Stimulated activated CD4-positive, alpha-beta T cell treated with anti-CD3 and anti-CD28 coated beads, Interleukin-4, amount 100 ng/mL, for 48 hours (primary cell): ENCODE measurements at regions not wholly inside any gene's neighbourhood (a gene's known extent, or its start where the extent isn't known, plus 50 kb on each side); places are given as distances from the start of the nearest gene placed in this dataset.
"Not testable (repeated sequence)": the region's sequence is repeated elsewhere in the genome, so short reads cannot be mapped to it uniquely, and the experiment has no call there.

Experiments
- DNase-seq, 2 donors: peaks; one replicate each; pipeline ENCODE4 v3.0.0-alpha.2; 2020; ENCODE audit warnings: low read depth in 2 of 2

- DNase-seq = no peak
These were observed 61.9 kb upstream of the VASH1 start for GRCh38 chr14:76699209-76699938.

- DNase-seq = no peak
These were observed 61.2 kb upstream of the VASH1 start for GRCh38 chr14:76699939-76700590.

GRCh38 chr14:76701436-76701835 is 59.8 kb upstream of the VASH1 start:
- no peak for DNase-seq

GRCh38 chr14:76701981-76702380 is 59.3 kb upstream of the VASH1 start:
- DNase-seq = no peak

GRCh38 chr14:76705214-76705613 is 56.1 kb upstream of the VASH1 start:
- no peak for DNase-seq

GRCh38 chr14:76706207-76706606 is 55.1 kb upstream of the VASH1 start:
- DNase-seq = not testable (repeated sequence)

GRCh38 chr14:76706811-76707210 is 54.5 kb upstream of the VASH1 start:
- no peak for DNase-seq

GRCh38 chr14:76708028-76708427 is 53.2 kb upstream of the VASH1 start:
- no peak for DNase-seq

- DNase-seq = no peak
These were observed 52.5 kb upstream of the VASH1 start for GRCh38 chr14:76708771-76709170.

GRCh38 chr14:76710056-76711010 is 50.9 kb upstream of the VASH1 start:
- DNase-seq = peak in 1 of 2 donors; percentile 9
